IMR-90 (cell line): ENCODE measurements at regions not wholly inside any gene's neighbourhood (a gene's known extent, or its start where the extent isn't known, plus 50 kb on each side); places are given as distances from the start of the nearest gene placed in this dataset.

Source experiments
- ATAC-seq: fragments of 200-7000 bp; cut with Tn5 transposase; 2 replicates; pipeline ENCODE4 v1.9.1; 2020; ENCODE audit warnings: low read depth, mild to moderate bottlenecking, moderate library complexity
- BruUV-seq: library from RNA; stranded (reverse); fragments of 400-500 nt; replicated peaks from 2 replicates; lab custom pipeline; 2021; lab: Mats Ljungman, UMichigan
- CTCF ChIA-PET: fragments of 300-600 bp; formaldehyde crosslinking; extraction: SDS; loops from one replicate; lab custom pipeline; 2021; ENCODE audit warnings: antibody characterized with exemption; lab: Yijun Ruan, JAX
- POLR2A ChIA-PET: fragments of 300-600 bp; sonication (Branson Sonifier 250); formaldehyde crosslinking; loops from one replicate; lab custom pipeline; 2022; ENCODE audit warnings: antibody characterized with exemption; ENCODE audit not compliant: unreplicated experiment; lab: Charles Lee
- DNase-seq: peaks from one replicate; pipeline ENCODE4 v3.0.0; 2013
- H2AFZ ChIP-seq: replicated peaks from 2 replicates; pipeline ENCODE3; 2013; ENCODE audit warnings: low read length, mild to moderate bottlenecking; ENCODE audit not compliant: poor library complexity
- H2AK5ac ChIP-seq: 2 replicates; pipeline ENCODE4 v1.6.1; 2013; ENCODE audit warnings: low read depth, low read length, inconsistent platforms
- H2AK9ac ChIP-seq: replicated peaks from 2 replicates; pipeline ENCODE3; 2013; ENCODE audit warnings: mild to moderate bottlenecking, low read depth, low read length, moderate library complexity; ENCODE audit not compliant: poor library complexity
- H2BK120ac ChIP-seq: 2 replicates; pipeline ENCODE4 v1.6.1; 2013; ENCODE audit warnings: low read depth, low read length, inconsistent platforms
- H2BK15ac ChIP-seq: 3 replicates; pipeline ENCODE4 v1.6.1; 2013; ENCODE audit warnings: low read depth, low read length, inconsistent platforms
- H2BK20ac ChIP-seq: 2 replicates; pipeline ENCODE4 v1.6.1; 2013; ENCODE audit warnings: low read depth, mild to moderate bottlenecking, inconsistent platforms, low read length, moderate library complexity
- H2BK5ac ChIP-seq: 2 replicates; pipeline ENCODE4 v1.6.1; 2013; ENCODE audit warnings: mild to moderate bottlenecking, low read depth, low read length, inconsistent platforms; ENCODE audit not compliant: poor library complexity, severe bottlenecking
- H3K14ac ChIP-seq: replicated peaks from 2 replicates; pipeline ENCODE4 v1.6.1; 2013; ENCODE audit warnings: low read depth, low read length, inconsistent platforms
- H3K18ac ChIP-seq: 2 replicates; pipeline ENCODE4 v1.6.1; 2013; ENCODE audit warnings: low read depth, low read length, control low read depth
- H3K23ac ChIP-seq: 2 replicates; pipeline ENCODE4 v1.6.1; 2013; ENCODE audit warnings: low read depth, low read length, inconsistent platforms
- H3K27ac ChIP-seq: 2 replicates; pipeline ENCODE4 v1.5.1; 2013; ENCODE audit warnings: mild to moderate bottlenecking, control low read depth, low read length; ENCODE audit not compliant: insufficient read depth
- H3K27me3 ChIP-seq: 2 replicates; pipeline ENCODE4 v1.6.1; 2013; ENCODE audit warnings: low read length; ENCODE audit not compliant: control insufficient read depth, insufficient read depth
- H3K36me3 ChIP-seq: 2 replicates; pipeline ENCODE4 v1.6.1; 2013; ENCODE audit warnings: low read length, mixed read lengths; ENCODE audit not compliant: control insufficient read depth, insufficient read depth
- H3K4ac ChIP-seq: 2 replicates; pipeline ENCODE4 v1.6.1; 2013; ENCODE audit warnings: low read depth, low read length, inconsistent platforms
- H3K4me1 ChIP-seq: 2 replicates; pipeline ENCODE4 v1.6.1; 2013; ENCODE audit warnings: low read length, mixed read lengths; ENCODE audit not compliant: control insufficient read depth, insufficient read depth
- H3K4me2 ChIP-seq: 2 replicates; pipeline ENCODE4 v1.6.1; 2013; ENCODE audit warnings: low read depth, mild to moderate bottlenecking, control low read depth, low read length, moderate library complexity
- H3K4me3 ChIP-seq: 2 replicates; pipeline ENCODE4 v1.5.1; 2013; ENCODE audit warnings: low read depth, mild to moderate bottlenecking, control low read depth, low read length, moderate library complexity; ENCODE audit not compliant: insufficient read depth
- H3K56ac ChIP-seq: 2 replicates; pipeline ENCODE4 v1.6.1; 2013; ENCODE audit warnings: low read length, inconsistent platforms; ENCODE audit not compliant: insufficient read depth; ENCODE audit errors: extremely low read depth
- H3K79me1 ChIP-seq, 2 experiments: 2 replicates each; pipeline ENCODE4 v1.6.1; 2013; ENCODE audit warnings: low read length in 2 of 2, inconsistent platforms in 1 of 2, low read depth in 1 of 2
- H3K9ac ChIP-seq: 2 replicates; pipeline ENCODE4 v1.6.1; 2013; ENCODE audit warnings: low read depth, low read length, control low read depth
- H3K9me1 ChIP-seq: 2 replicates; pipeline ENCODE4 v1.6.1; 2013; ENCODE audit warnings: low read length, inconsistent platforms; ENCODE audit not compliant: insufficient read depth
- H3K9me3 ChIP-seq: 2 replicates; pipeline ENCODE4 v1.6.1; 2013; ENCODE audit warnings: low read length; ENCODE audit not compliant: control insufficient read depth, insufficient read depth
- H4K20me1 ChIP-seq: 2 replicates; pipeline ENCODE4 v1.6.1; 2013; ENCODE audit warnings: low read length, inconsistent platforms; ENCODE audit not compliant: insufficient read depth
- H4K5ac ChIP-seq: 2 replicates; pipeline ENCODE4 v1.6.1; 2013; ENCODE audit warnings: mild to moderate bottlenecking, low read depth, low read length, control low read depth
- H4K8ac ChIP-seq, 2 experiments: 2 replicates each; pipeline ENCODE4 v1.6.1; 2013; ENCODE audit warnings: low read depth in 2 of 2, low read length in 2 of 2, control low read depth in 1 of 2, inconsistent platforms in 1 of 2
- H4K91ac ChIP-seq: 2 replicates; pipeline ENCODE4 v1.6.1; 2013; ENCODE audit warnings: low read depth, low read length, inconsistent platforms; ENCODE audit not compliant: insufficient read depth
- BHLHE40 ChIP-seq: fragments of 150-350 bp; IDR thresholded peaks from 2 replicates; pipeline ENCODE4 v1.6.1; 2016; ENCODE audit warnings: mild to moderate bottlenecking, low read depth, low read length
- CEBPB ChIP-seq: IDR thresholded peaks from 2 replicates; pipeline ENCODE4 v1.6.1; 2012; ENCODE audit warnings: low read depth, low read length, improper control_type of control experiment
- CHD1 ChIP-seq: IDR thresholded peaks from 2 replicates; pipeline ENCODE4 v1.6.1; 2012; ENCODE audit warnings: low read depth, low read length, improper control_type of control experiment
- CTCF ChIP-seq: conservative IDR thresholded peaks from 2 replicates; pipeline ENCODE4 v1.5.1; 2012; ENCODE audit warnings: mild to moderate bottlenecking, low read depth, low read length, improper control_type of control experiment
- FOS ChIP-seq: fragments of 150-350 bp; IDR thresholded peaks from 2 replicates; pipeline ENCODE4 v1.6.1; 2016; ENCODE audit warnings: low read depth, low read length
- MAFK ChIP-seq: IDR thresholded peaks from 2 replicates; pipeline ENCODE4 v1.6.1; 2012; ENCODE audit warnings: low read depth, low read length, improper control_type of control experiment
- MAZ ChIP-seq: IDR thresholded peaks from 2 replicates; pipeline ENCODE4 v1.6.1; 2012; ENCODE audit warnings: low read depth, mild to moderate bottlenecking, low read length, improper control_type of control experiment, moderate library complexity, borderline replicate concordance
- MXI1 ChIP-seq: IDR thresholded peaks from 2 replicates; pipeline ENCODE4 v1.6.1; 2012; ENCODE audit warnings: low read depth, mild to moderate bottlenecking, low read length, moderate library complexity, borderline replicate concordance
- NFE2L2 ChIP-seq: fragments of 150-350 bp; IDR thresholded peaks from 2 replicates; pipeline ENCODE4 v1.6.1; 2016; ENCODE audit warnings: low read depth, mild to moderate bottlenecking, low read length
- POLR2A ChIP-seq: IDR thresholded peaks from 2 replicates; pipeline ENCODE4 v1.6.1; 2012; ENCODE audit warnings: mild to moderate bottlenecking, low read depth, low read length
- RAD21 ChIP-seq: IDR thresholded peaks from 2 replicates; pipeline ENCODE4 v1.6.1; 2012; ENCODE audit warnings: low read length, improper control_type of control experiment
- RCOR1 ChIP-seq: IDR thresholded peaks from 2 replicates; pipeline ENCODE4 v1.6.1; 2012; ENCODE audit warnings: mild to moderate bottlenecking, low read length, improper control_type of control experiment; ENCODE audit not compliant: insufficient replicate concordance
- RFX5 ChIP-seq: IDR thresholded peaks from 2 replicates; pipeline ENCODE4 v1.8.0; 2012; ENCODE audit warnings: low read depth, mild to moderate bottlenecking, low read length, moderate library complexity
- USF2 ChIP-seq: fragments of 150-350 bp; IDR thresholded peaks from 2 replicates; pipeline ENCODE4 v1.6.1; 2017; ENCODE audit warnings: mild to moderate bottlenecking, antibody characterized with exemption, low read length, low read depth
- WGBS, 2 experiments: methylation state at CpG; one replicate each; pipeline versions ENCODE4 v1.1.5 to v1.1.7; 2013; ENCODE audit warnings: missing lambda C conversion rate in 2 of 2; ENCODE audit not compliant: insufficient read length in 1 of 2; ENCODE audit errors: extremely low coverage in 2 of 2; 5-methylcytosine and 5-hydroxymethylcytosine counted together
- dilution Hi-C: fragments of 300-500 bp; cut with HindIII; formaldehyde crosslinking; loops from one replicate; pipeline ENCODE4 v1.14.3; 2018; ENCODE audit warnings: low sequenced_read_pairs; ENCODE audit not compliant: unreplicated experiment
- in situ Hi-C: fragments of 300-500 bp; cut with MboI; formaldehyde crosslinking; loops from 3 replicates; pipeline ENCODE4 v1.14.3; 2019; ENCODE audit warnings: low sequenced_read_pairs, inconsistent platforms, mixed read lengths
- intact Hi-C: fragments of 100-400 bp; cut with micrococcal nuclease; formaldehyde crosslinking; loops from 2 replicates; pipeline ENCODE4 v1.10.0; 2022
- TF ChIP-seq, protein P1 (sequence below): fragments of 150-350 bp; IDR thresholded peaks from 2 replicates; pipeline ENCODE4 v1.6.1; 2016; ENCODE audit warnings: low read depth, mild to moderate bottlenecking, low read length, moderate library complexity, borderline replicate concordance

GRCh38 chr1:221981461-221981860, 239.6 kb upstream of the DUSP10 start:
- H2BK15ac ChIP-seq = no peak overlapping the region
- no peaks in the 10 kb centered on the region for H3K79me1 ChIP-seq
- H3K14ac ChIP-seq = no peak overlapping the region; the same call in 1 of the 2 replicates
- no peaks in the 10 kb centered on the region for H4K20me1 ChIP-seq
- H4K91ac ChIP-seq = no peak overlapping the region
- H3K4me1 ChIP-seq = no peaks in the 10 kb centered on the region; the same call in 1 of the 2 replicates
- WGBS, 2 experiments = 100% methylated on average over 1 of the region's 1 CpG; no CpG with 5 or more reads in 1 of the 2 experiments
- H2AK9ac ChIP-seq = no peak overlapping the region
- H2AK5ac ChIP-seq = peak overlapping the region; percentile 78; the same call in 1 of the 2 replicates
- no TSS peak for BruUV-seq
- intact Hi-C loops = no loop called here
- H3K23ac ChIP-seq = no peak overlapping the region
- no peak overlapping the region for H3K4me3 ChIP-seq
- ChIA-PET CTCF (no interaction called here), POLR2A (no interaction called here)
- no peak overlapping the region for H3K4ac ChIP-seq
- H4K5ac ChIP-seq = no peak overlapping the region; the same call in 1 of the 2 replicates
- no peak overlapping the region for H3K56ac ChIP-seq
- H3K27me3 ChIP-seq = no peaks in the 10 kb centered on the region
- dilution Hi-C loops = no loop called here
- ATAC-seq (no peak), DNase-seq (no peak)
- no peaks in the 10 kb centered on the region for H3K9me3 ChIP-seq
- H3K4me2 ChIP-seq = no peak overlapping the region
- H3K36me3 ChIP-seq = no peaks in the 10 kb centered on the region
- H3K9me1 ChIP-seq = 0 out of 2 replicates have a peak, but pooled peaks cover 2% of the 10 kb centered on the region
- H2BK20ac ChIP-seq = no peak overlapping the region
- no peak overlapping the region for H2BK5ac ChIP-seq
- TF ChIP-seq RFX5 (no peak), RAD21 (no peak), MAFK (no peak), FOS (no peak), CHD1 (no peak), CTCF (no peak), RCOR1 (no peak), CEBPB (no peak), NFE2L2 (no peak), POLR2A (no peak), USF2 (no peak), MAZ (no peak), BHLHE40 (no peak), MXI1 (no peak)
- TF ChIP-seq, protein P1, sequence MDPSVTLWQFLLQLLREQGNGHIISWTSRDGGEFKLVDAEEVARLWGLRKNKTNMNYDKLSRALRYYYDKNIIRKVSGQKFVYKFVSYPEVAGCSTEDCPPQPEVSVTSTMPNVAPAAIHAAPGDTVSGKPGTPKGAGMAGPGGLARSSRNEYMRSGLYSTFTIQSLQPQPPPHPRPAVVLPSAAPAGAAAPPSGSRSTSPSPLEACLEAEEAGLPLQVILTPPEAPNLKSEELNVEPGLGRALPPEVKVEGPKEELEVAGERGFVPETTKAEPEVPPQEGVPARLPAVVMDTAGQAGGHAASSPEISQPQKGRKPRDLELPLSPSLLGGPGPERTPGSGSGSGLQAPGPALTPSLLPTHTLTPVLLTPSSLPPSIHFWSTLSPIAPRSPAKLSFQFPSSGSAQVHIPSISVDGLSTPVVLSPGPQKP = no peak
- in situ Hi-C loops = no loop called here
- no peak overlapping the region for H2AFZ ChIP-seq
- no peak overlapping the region for H3K18ac ChIP-seq
- 0 out of 4 replicates have a peak overlapping the region, but pooled peaks of 1 of the 2 experiments have one; percentile 44 for H4K8ac ChIP-seq
- no peak overlapping the region for H3K27ac ChIP-seq
- H2BK120ac ChIP-seq = no peak overlapping the region
- no peak overlapping the region for H3K9ac ChIP-seq
